ENCODE measurements at regions not wholly inside any gene's neighbourhood (a gene's known extent, or its start where the extent isn't known, plus 50 kb on each side); places are given as distances from the start of the nearest gene placed in this dataset.

GRCh38 chr6:125415913-125416312 is 114.1 kb upstream of the HDDC2 start:
- TF ChIP-seq CTCF (IDR thresholded peaks at IDR 0.05; ENCODE audit: insufficient read depth, low read length, poor library complexity, severe bottlenecking) (no peak), EZH2phosphoT487 (conservative IDR thresholded peaks at IDR 0.05; ENCODE audit: low read length) (no peak)

Data from SU-DHL-6 (cell line).